HK-2 (cell line): ENCODE measurements at regions not wholly inside any gene's neighbourhood (a gene's known extent, or its start where the extent isn't known, plus 50 kb on each side); places are given as distances from the start of the nearest gene placed in this dataset.
"Not testable (repeated sequence)": the region's sequence is repeated elsewhere in the genome, so short reads cannot be mapped to it uniquely, and the experiment has no call there.

Experiments used
- DNase-seq: peaks from one replicate; pipeline ENCODE4 v3.0.0-alpha.2; 2018; ENCODE audit not compliant: unreplicated experiment

DNA sequence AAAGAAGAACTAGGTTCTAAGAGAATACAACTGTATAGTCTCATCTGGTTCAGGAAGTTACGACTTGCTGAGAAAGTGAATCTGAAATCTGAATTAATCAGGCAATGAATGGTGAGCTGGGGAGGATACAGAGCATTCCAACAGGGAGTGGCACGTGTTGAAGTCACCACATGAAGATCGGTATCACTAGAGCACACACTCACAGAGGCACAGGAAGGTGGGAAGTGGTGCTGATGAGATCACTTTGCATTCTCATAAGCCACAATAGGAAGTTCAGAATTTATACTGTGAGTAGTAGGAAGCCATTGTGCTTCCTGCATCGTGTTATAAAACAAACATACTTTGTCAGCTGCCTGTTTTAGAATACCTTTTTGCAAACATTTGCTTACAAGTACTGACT, 615.0 kb upstream of the DDX18 start:
- no peak for DNase-seq

DNA sequence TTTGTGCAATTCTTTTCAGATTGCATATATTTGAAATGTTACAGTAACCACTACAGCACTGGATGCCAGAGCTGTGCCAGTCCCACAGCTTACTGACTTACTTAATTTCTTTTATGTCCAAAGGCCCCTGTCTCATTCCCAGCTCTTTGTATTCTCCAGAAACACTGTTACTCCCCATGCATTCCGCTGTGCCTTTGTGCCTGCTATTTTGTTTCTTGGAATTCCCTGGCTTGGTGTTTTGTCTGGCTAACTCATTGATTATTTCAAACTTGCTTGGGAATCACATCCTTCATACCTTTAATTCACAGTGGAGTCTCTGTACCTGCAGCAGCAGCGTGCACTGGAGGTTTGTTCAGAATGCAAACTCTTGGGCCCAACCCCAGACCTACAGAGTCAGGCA, 601.9 kb upstream of the DDX18 start:
- no peak for DNase-seq

DNA sequence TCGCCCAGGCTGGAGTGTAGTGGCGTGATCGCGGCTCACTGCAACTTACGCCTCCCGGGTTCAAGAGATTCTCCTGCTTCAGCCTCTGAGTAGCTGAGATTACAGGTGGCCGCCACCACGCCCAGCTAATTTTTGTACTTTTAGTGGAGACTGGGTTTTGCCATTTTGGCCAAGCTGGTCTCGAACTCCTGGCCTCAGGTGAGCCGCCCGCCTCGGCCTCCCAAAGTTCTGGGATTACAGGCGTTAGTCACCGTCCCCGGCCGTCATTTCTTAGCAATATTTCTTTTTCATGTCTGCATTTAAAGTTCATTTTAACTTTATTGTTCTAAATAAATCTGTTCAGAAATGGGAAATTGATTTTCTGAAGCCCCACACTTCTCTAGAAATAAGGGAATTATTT, 597.3 kb upstream of the DDX18 start:
- no peak for DNase-seq

DNA sequence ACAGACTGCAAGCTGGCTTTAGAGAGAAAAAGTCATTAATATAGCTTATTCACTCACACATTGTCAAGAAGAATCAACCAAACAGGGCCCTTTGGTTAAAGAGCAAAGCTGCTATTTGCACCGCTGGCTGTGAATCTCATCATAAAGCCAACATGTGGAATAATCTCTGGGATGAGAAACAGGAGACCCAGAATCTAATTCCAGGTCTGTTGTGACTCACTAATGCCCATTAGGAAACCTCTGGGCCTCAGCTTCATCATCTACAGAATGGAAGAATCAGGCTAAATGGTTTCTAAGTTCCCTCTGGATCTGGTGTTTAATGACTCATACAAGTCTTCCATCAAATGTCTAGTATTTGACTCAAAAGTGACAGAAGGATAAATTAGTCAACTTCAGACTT, 591.7 kb upstream of the DDX18 start:
- no peak for DNase-seq

DNA sequence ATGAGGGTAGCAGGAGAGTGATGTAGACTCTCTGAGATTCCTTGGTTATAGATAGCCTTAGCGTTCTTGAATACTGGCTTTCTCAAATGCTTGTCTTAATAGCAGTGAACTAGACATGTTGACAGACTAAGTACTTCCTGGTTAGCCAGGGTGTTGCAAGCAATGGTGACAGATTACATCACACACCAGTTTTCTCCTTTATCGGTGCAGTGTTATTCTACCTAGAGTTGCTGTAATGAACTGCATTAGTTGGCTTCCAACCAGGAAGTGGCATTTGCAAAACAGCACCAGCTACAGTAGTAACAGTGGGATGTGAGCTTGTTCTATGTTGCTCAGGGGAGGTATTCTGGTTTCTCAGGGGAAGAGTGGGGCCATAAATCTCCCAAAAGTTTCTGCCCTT, 582.2 kb upstream of the DDX18 start:
- no peak for DNase-seq

DNA sequence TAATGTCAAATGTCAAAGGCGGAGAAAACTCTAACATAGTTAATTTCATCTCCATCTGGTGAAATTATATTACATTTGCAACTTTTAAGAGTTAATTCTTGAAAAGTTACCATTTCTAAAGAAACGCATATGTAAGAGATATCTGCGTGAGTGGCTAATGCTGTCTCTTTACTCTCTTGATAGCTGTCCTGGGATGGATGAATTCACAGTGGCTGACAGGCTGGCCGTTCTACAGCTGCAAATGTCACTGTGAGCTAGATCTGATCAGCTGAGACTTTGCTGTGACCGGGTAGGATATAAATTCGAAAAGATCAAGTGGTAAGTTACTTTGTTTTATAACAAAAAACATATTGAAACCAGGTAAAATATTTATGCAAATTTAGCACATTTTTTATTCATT, 557.1 kb upstream of the DDX18 start:
- DNase-seq: no peak

DNA sequence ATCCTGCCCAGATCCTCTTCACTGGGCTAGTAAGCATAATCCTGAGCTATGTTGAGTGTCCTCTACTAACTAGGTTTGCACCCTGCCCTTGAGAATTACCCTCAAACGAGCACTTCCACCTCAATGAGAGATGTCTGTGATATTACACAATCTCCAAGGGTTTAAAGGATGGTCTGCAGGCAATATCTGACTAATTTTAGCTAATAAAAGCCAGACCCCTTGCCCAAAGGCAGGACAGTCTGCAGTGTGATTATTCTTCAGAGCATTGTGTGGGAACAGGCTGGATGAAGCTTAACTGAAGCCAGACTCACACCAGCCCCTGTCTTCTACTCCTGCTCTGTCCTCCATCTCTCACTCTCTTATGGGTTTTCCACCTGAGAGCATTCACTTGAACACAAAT, 544.9 kb upstream of the DDX18 start:
- DNase-seq: no peak

DNA sequence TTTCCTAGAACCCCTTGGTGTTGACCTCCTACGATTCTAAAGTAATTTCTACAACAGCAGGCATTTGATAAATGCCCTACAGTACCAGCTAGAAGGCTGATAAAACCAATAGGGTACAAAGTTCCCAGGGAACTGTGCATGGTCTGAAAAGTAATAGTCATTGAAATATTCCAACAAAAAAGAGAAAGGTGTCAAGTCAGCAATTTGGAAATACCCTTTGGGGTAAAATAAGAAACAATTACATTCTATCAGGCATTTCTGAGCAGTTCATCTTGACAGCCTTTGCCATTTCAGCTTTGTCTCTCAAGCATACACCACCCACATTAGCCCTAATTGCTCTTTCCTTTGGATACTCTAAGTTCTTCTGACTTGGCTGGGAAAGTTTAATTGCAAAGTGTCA, 542.9 kb upstream of the DDX18 start:
- no peak for DNase-seq

DNA sequence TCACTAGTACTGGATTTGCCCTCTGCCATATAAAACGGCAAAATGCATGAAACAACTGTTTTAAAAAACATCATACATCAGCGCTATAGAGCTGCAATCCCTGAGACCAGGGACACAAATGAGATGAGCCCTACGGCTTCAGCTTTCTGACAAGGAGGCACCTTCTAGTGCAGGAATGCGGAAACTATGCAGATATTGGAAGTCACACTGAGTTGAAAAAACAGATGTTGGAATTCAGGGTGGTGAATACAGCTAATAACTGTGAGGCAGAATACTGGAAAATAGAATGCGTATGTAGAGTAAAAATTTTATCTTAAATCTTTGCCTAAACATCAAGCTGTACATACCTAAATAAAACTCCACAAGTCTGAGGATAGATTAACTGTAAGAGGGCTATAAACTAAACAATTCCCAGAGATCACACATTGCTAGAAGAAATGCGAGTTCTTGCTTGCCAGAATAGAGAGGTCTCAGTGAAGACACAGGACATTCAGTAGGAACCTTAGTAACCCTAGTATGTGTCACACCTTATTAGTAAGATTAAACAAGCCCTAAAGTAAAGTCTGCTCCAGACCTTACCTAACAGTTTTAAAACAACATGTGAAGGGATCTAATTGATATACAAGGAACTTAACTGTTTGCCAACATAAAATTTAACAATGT, 541.4 kb upstream of the DDX18 start:
- DNase-seq: no peak

DNA sequence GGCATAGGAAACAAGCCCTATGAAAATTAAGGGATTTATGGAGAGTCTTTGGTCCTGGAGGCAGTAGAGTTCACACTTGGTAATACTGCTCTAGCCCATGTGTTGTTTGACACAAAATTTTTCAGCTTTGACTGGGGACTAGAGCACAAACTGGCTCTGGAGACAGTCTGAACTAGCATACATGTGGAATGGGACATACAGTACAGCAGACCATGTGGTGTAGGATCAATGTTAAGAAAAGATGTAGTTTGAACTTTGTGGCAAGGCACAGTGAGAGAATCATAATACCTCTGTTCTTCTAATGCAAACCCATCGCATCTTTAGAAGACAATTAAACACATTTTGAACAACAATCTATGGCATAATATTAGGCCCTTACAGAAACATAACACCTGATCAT, 521.5 kb upstream of the DDX18 start:
- no peak for DNase-seq

DNA sequence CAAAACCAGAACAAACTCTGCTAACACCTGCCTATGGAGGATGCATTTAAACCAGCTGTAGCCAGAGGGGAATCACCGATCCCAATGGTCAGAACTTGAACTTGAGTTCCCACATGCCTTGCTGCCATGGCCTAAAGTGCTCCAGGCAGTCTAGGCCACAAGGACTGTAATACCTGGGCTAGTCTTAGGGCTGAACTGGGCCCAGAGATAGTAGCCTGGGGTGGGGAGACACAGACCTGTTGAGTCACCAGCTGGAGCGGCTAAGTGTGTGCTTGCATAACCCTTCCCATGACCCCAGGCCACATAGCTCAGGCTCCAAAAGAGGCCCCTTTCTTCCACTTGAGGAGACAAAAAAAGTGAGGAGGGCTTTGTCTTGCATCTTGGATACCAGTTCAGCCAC, 515.0 kb upstream of the DDX18 start:
- no peak for DNase-seq

DNA sequence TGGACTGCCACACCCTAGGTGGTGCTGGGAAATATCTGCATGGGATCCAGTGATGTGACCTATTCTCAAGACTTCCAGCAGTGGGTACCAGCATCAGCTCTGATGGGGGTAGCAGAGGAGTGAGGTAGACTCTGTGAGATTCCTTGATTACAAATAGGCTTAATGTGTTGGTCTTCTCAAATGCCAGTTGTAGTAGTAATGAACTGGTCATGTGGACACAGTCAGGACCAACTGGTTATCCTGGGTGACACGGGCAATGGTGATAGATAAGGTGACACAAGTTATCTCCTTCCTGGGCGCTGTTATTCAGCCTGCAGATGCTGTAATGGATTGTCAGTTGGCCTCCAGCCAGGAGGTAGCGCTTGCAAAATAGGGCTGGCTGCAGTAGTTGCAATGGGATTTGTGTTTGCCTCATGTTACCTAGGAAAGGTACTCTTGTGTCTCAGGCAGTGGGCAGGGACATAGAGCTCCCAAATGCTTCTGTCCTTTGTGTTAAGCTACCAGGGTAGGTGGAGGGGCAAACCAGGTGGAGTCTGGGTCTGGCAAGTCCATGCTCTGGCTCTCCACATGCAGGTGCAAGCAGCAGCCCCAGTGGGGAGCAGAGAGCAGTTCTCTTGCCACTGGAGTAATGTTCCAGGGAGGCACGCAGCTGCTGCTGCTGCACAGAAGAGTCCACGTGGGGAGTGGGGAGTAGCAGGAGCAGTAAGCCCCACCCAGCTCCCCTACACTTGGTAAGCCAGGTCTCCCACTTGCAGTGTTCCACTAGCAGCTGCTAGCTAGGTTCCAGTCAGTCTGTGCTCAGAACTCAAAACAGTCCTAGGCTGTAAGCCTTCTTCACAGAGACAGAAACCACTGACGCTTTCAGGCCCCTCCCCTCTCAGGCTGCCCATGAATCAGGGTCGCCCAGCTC, 505.4 kb upstream of the DDX18 start:
- no peak for DNase-seq

DNA sequence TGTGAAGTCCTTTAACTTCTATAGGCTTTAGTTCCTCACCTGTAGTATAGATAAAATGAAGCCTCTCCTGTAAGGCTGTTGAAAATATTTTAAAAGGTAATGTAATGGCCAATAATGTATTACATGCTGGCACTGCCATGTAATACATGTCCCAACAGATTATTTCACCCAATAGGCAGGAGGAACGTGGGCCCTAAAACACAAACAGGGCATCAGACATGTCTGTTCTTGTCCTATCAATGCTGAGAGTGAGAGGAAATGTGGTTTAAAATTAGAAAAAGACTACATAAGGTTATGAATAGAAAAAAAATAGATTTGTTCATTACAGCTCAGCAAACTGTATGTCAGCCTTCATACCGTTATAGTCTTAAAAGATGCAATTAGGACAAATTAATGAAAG, 492.7 kb upstream of the DDX18 start:
- DNase-seq: no peak

DNA sequence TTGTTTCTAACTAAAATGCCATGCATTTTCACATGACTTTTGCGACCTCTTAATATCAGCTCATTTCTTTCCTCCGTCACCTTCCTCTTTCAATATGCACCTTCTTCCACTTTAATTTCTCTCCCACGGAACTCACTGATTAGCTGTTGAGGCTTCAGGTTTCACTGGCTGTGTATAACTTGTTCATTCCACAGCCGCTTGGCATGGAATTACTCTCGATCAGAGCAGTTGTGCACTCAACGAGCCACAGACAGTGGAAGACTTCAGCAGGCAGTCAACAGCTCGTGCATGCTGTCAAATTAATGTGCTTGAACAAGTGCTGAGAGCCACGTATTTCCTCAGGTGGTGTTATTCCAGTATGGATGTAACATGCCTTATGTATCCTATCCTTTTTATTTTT, 491.2 kb upstream of the DDX18 start:
- no peak for DNase-seq

DNA sequence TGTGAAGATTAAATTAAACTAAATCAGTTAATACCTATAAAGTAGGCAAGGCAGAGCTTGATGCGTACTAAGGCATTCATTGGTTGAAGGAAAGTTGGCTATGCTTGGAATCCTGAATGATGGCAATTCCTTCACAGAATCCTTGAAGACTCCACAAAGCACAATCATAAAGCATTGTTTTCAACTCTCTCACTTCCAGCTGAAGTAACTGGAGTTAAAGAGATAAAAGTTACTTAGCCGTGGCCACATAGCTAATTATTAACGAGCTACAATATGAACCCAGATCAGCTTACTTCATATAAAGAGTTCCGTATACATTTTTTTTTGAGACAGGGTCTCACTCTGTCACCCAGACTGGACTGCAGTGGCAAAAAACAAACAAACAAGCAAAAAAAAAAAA, 483.9 kb upstream of the DDX18 start:
- DNase-seq: no peak

DNA sequence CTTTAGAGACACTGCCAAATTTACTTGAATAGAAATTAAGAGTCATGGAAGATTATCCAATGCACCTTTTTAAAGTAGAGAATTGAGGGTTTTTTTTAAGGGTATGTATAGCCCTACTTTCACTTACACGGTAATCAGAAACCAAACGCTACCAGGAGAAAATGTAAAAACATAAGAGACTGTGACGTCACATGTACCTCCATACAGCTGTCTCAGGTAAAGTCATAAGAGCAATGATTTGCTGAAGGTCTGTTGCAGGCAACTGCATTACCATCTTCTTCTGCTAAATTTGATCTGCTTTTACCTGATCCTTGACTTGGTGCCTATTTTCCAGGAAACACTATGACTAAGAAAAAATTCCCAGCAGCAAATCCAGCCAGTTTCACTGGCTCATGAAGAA, 478.5 kb upstream of the DDX18 start:
- DNase-seq: no peak

DNA sequence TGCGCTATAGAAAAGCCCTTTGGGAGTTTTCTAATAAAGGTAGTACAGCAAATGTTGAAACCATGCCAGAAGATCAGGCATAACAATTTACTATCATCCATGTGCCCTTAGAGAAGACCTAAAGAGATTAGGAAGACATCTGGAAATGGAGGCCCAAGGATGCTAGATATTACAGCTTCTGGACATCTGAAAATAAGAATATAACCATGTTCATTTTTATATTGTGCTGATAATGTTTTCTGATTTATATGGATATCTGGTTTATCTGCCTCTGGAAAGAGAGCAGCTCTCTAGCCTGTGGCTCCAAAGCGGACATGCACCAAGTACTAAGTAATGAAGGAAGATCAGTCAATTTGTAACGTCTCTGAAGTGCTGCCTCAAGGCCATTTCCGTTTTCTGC, 478.0 kb upstream of the DDX18 start:
- DNase-seq: no peak

DNA sequence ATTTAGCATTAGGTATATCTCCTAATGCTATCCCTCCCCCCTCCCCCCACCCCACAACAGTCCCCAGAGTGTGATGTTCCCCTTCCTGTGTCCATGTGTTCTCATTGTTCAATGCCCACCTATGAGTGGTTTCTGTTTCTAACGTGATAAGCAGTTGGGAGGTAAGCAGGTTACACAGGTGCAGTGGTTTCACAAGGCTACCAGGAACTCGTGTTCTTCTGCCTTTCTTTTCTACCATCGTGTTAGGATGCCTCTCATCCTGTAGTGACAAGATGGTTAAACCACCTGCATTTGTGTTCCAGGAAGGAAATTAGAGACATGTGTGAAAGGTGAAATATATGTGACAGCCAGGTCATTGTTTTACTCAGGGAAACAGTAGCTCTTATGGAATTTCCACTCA, 476.5 kb upstream of the DDX18 start:
- not testable (repeated sequence) for DNase-seq

DNA sequence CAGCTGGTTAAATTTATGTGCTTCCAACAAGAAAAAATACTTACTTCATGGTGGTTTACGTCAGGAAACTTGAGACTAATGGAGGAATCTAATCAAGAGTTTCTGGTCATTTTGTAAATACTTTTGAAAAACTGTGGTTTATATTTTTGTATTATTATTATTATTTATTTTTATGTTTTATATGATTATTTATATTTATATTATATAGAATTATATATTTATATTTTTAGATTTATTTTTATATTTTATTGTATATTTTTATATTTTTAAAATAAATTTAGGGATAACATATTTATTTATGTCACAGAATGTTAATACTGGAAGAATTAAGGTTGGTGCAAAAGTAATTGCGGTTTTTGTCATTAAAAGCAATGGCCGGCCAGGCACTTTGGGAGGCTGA, 474.5 kb upstream of the DDX18 start:
- no peak for DNase-seq

DNA sequence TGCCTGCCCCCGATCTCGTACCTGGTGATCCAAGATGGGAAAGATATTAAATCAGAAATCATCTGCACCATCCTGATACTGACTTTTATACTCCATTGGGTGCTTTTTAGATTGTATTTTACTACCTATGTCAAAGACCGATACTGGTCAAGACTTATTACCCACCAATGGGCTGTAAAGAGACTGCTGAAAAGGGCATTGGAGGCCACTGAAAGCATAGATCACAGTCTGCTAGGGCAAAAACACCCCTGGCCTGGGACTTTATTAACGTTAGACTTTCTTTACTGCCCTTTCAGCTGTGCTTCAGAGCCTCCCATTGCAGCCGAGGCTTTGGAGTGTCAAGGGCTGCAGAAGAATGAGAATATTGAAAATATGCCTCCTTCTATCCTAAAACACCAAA, 472.8 kb upstream of the DDX18 start:
- no peak for DNase-seq

DNA sequence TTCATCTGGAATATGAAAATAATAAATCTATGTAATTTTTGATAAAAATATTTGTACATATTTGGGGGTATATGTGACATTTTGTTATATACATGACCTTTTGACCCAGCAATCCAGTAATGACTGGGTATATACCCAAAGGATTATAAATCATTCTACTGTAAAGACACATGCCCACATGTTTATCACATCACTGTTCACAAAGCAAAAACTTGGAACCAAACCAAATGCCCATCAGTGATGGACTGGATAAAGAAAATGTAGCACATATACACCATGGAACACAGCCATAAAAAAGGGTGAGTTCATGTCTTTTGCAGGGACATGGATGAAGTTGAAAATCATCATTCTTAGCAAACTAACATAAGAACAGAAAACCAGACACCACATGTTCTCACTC, 472.1 kb upstream of the DDX18 start:
- DNase-seq: no peak

DNA sequence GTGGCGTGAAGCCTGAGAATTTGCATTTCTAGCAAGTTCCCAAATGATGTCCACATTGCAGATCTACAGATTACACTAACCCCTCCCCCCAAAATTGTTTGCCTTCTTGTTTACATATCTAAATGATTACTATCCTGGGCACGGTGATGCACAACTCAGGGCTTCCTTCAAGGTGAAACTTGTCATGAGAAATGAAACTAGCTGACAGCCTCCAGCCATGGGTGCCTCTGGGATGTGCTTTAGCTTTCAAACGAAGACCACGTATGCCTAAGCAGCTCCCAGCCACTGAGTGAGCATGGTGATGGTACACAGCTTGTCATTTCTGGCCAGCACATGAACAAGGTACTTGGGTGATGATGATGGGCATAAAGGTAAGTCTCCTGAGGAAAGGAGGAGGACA, 464.8 kb upstream of the DDX18 start:
- no peak for DNase-seq

DNA sequence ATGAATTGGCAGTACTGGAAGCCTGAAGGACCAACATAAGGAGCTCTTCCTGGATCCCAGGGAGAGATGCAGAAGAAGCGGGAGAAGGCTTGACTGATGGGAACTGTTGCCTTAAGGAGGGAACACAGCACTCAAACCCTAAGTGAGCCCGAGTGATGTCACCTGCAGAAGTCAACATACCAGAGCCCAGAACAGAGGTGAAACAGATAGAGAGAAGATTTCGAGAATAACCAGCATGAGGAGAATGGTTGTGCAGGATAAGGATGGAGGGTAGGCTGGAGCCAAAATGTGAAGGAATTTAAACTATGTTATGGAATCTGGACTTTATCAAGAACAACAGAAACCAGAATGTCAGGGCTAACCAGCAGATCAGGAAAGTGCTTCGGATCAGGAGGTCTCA, 463.1 kb upstream of the DDX18 start:
- no peak for DNase-seq
